Kidney epithelial cell (primary cell): ENCODE measurements at regions not wholly inside any gene's neighbourhood (a gene's known extent, or its start where the extent isn't known, plus 50 kb on each side); places are given as distances from the start of the nearest gene placed in this dataset.

Experiments used
- DNase-seq: peaks from one replicate; pipeline ENCODE4 v3.0.0-alpha.2; 2010; ENCODE audit warnings: low read depth
- H3K27me3 ChIP-seq: 2 replicates; pipeline ENCODE4 v1.6.0; 2011; ENCODE audit warnings: low read length; ENCODE audit not compliant: control insufficient read depth, insufficient read depth
- H3K36me3 ChIP-seq: 2 replicates; pipeline ENCODE4 v1.5.1; 2011; ENCODE audit warnings: low read length; ENCODE audit not compliant: control insufficient read depth, insufficient read depth
- H3K4me3 ChIP-seq: 2 replicates; pipeline ENCODE4 v1.5.1; 2011; ENCODE audit warnings: low read depth, mild to moderate bottlenecking, control low read depth, low read length
- TF ChIP-seq, protein P1 (sequence below): IDR thresholded peaks from 2 replicates; pipeline ENCODE4 v1.5.1; 2011; ENCODE audit warnings: mild to moderate bottlenecking, moderate library complexity, low read length, control low read depth, inconsistent platforms; ENCODE audit not compliant: insufficient read depth, poor library complexity, severe bottlenecking

DNA sequence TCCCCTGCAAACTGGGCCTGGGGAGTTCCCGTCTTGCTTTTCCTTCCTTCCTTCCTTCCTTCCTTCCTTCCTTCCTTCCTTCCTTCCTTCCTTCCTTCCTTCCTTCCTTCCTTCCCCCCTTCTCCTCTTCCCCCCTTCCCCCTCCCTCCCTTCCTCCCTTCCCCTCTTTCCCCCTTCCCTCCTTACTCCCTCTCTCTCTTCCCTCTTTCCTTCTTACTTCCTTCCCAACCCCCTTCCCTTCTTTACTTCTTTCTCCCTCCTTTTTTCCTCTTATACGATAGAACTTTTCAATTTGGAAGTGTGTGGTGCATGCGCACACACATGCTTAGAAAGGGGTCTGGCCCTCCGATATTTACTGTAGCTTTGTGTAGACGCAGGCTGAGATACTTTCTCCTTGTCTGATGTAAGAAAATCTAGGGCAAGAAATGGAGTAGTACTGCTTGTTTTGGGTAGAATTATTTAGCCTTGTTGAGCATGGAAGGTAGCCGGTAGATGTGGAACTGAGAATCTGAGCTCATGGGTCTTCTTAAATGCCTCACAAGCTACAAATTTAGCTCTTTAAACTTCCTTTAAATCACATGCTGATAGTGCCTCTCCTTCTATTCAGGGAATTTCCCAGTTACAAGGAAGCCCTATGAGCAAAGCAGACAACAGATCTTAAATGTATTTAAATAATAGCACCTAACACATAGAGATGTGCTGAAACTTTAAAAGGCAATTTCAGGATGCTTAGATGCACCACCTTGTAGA, 189.6 kb downstream of the GPAT3 start:
- Histone ChIP-seq H3K4me3 (no peak overlapping the region), H3K27me3 (no peaks in the 10 kb centered on the region), H3K36me3 (no peaks in the 10 kb centered on the region)
- TF ChIP-seq, protein P1, sequence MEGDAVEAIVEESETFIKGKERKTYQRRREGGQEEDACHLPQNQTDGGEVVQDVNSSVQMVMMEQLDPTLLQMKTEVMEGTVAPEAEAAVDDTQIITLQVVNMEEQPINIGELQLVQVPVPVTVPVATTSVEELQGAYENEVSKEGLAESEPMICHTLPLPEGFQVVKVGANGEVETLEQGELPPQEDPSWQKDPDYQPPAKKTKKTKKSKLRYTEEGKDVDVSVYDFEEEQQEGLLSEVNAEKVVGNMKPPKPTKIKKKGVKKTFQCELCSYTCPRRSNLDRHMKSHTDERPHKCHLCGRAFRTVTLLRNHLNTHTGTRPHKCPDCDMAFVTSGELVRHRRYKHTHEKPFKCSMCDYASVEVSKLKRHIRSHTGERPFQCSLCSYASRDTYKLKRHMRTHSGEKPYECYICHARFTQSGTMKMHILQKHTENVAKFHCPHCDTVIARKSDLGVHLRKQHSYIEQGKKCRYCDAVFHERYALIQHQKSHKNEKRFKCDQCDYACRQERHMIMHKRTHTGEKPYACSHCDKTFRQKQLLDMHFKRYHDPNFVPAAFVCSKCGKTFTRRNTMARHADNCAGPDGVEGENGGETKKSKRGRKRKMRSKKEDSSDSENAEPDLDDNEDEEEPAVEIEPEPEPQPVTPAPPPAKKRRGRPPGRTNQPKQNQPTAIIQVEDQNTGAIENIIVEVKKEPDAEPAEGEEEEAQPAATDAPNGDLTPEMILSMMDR = no peak
- DNase-seq = no peak

DNA sequence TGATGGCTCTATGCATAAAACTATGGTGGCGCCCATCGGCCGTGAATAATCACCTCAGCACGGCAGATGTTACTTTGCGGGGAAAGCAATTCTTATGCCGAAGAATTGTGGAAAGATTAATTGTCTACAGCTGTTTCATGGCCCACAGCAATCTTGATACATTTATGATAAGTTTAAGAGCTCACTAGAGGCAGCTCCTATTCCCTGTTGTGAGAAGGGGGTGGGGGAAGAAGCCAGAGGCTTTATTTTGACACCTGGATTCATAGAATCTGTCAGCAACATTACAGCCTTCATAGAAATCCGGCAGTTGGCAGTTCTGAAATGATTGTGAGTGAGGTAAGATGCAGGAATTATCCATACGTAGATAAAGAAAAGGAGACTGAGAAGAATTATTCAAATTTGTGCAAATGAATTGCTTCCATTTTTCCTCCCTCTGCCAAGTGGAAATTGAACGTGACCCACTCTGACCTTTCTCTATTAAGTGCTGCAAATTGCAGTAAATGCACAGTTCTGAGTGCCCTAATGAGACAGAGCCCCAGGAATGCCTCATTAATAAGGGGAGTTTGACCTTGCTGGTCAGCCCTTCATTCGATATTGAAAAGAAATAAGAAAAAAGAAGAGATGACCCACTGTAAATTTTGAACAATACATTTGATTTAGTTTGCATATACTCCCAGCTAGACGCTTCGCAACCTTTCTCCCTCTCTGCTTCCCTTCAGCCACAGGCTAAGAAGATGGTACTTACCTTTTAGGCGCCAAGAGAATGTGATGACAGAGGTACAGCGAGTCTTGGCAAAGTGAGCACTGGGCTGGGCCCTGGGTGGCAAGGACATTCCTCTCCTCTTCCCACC, 188.8 kb downstream of the GPAT3 start:
- Histone ChIP-seq H3K36me3 (no peaks in the 10 kb centered on the region), H3K4me3 (no peak overlapping the region), H3K27me3 (no peaks in the 10 kb centered on the region)
- TF ChIP-seq, protein P1 = no peak
- DNase-seq = no peak

DNA sequence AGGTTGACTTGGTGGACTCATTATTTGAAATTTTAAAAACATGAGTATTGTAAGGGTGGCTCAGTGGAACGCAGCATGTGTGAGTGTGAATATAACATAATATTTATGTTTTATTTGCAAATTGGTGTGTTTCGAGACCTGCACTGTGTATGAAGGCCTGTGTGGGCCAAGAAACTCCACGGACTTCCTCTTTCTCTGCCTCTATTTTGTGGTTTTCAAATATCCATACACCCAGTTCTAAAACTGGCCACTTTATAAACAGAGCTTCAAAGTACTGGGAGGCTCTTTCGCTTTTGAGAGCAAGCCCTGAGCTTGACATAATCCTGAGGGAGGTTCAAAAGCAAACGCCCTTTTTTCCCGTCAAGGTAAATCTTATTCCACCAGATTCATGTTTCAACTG, 187.7 kb downstream of the GPAT3 start:
- Histone ChIP-seq H3K4me3 (no peak overlapping the region), H3K27me3 (no peaks in the 10 kb centered on the region), H3K36me3 (no peaks in the 10 kb centered on the region)
- TF ChIP-seq, protein P1 = no peak
- no peak for DNase-seq

DNA sequence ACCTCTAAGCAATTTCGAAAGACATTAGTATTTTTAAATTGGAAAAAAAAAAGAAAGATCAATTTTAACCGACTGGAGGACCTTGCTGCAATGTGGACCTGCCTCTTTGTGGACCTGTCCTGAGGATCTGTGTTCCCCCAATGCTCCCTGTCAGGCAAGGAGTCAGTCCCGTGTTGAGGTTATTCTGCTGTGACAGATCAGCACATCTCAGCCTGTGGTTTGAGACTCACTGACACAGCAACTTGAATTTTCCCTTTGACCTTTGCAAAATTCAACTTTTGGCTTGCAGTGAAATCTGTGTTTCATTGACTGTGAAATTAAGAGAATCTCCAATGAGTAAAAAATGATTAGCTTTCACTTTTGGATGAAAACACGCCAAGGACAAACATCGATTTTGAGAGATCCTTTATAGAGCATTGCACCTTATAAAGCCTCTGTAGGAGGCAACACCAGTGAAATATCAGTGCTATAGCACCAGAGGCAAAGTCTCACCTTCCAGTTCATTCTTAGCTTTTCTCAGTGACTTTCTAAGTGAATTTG, 186.9 kb downstream of the GPAT3 start:
- no peaks in the 10 kb centered on the region for H3K27me3 ChIP-seq
- H3K4me3 ChIP-seq = no peak overlapping the region
- TF ChIP-seq, protein P1 = no peak
- DNase-seq = no peak
- no peaks in the 10 kb centered on the region for H3K36me3 ChIP-seq

DNA sequence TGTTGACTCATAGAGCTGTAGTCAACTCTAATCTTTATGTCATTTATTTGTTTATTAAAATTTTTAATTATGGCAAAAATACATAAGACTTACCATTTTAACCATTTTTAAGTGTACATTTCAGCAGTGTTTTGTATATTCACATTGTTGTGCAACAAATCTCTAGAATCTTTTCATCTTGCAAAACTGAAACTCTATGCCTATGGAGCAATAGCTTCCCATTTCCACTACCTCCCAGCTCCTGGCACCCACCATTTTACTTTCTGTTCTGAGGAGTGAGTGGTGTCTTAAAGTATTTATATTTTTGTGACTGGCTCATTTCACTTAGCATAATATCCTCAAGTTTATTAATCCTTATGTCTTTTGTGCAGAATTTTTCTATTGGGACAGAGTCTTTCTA, 181.0 kb downstream of the GPAT3 start:
- no peaks in the 10 kb centered on the region for H3K36me3 ChIP-seq
- H3K4me3 ChIP-seq = no peak overlapping the region
- DNase-seq = no peak
- TF ChIP-seq, protein P1 = no peak
- H3K27me3 ChIP-seq = no peaks in the 10 kb centered on the region
